Fibroblast of lung (primary cell): ENCODE measurements at regions not wholly inside any gene's neighbourhood (a gene's known extent, or its start where the extent isn't known, plus 50 kb on each side); places are given as distances from the start of the nearest gene placed in this dataset.

Experiments
- DNase-seq, 2 donors: peaks; one replicate each; pipeline versions ENCODE4 v3.0.0 to v3.0.0-alpha.2; 2010; ENCODE audit warnings: low read depth in 2 of 2
- H2AFZ ChIP-seq: 2 replicates; pipeline ENCODE4 v1.5.1; 2012; ENCODE audit warnings: low read length, control low read depth, inconsistent platforms
- H3K27ac ChIP-seq: 2 replicates; pipeline ENCODE4 v1.5.1; 2011; ENCODE audit warnings: low read length, control low read depth; ENCODE audit not compliant: insufficient read depth
- H3K27me3 ChIP-seq: 2 replicates; pipeline ENCODE4 v1.5.1; 2011; ENCODE audit warnings: mild to moderate bottlenecking, low read length; ENCODE audit not compliant: control insufficient read depth, insufficient read depth
- H3K36me3 ChIP-seq: 2 replicates; pipeline ENCODE4 v1.5.1; 2011; ENCODE audit warnings: low read length; ENCODE audit not compliant: control insufficient read depth, insufficient read depth
- H3K4me1 ChIP-seq: 2 replicates; pipeline ENCODE4 v1.5.1; 2011; ENCODE audit warnings: low read length; ENCODE audit not compliant: control insufficient read depth, insufficient read depth; ENCODE audit errors: extremely low read depth
- H3K4me2 ChIP-seq: 2 replicates; pipeline ENCODE4 v1.5.1; 2011; ENCODE audit warnings: low read length, control low read depth; ENCODE audit not compliant: insufficient read depth; ENCODE audit errors: extremely low read depth
- H3K4me3 ChIP-seq, 4 experiments: fragments of 200-600 bp in 1 of 4; sonication (generic) in 1 of 4; replicated peaks in 1 of 4; 2 replicates each; pipeline ENCODE4 v1.5.1; 2011 to 2016; ENCODE audit warnings: low read length in 4 of 4, low read depth in 3 of 4, mild to moderate bottlenecking in 3 of 4, control low read depth in 2 of 4, inconsistent platforms in 1 of 4, mixed read lengths in 1 of 4; ENCODE audit not compliant: insufficient read depth in 1 of 4; ENCODE audit errors: control extremely low read depth in 1 of 4
- H3K79me2 ChIP-seq: 2 replicates; pipeline ENCODE4 v1.5.1; 2012; ENCODE audit warnings: mild to moderate bottlenecking, low read length, inconsistent platforms; ENCODE audit not compliant: control insufficient read depth, insufficient read depth
- H3K9ac ChIP-seq: 2 replicates; pipeline ENCODE4 v1.5.1; 2011; ENCODE audit warnings: mild to moderate bottlenecking, low read length, control low read depth; ENCODE audit not compliant: insufficient read depth
- H3K9me3 ChIP-seq: 2 replicates; pipeline ENCODE4 v1.5.1; 2012; ENCODE audit warnings: low read depth, low read length; ENCODE audit not compliant: control insufficient read depth, insufficient read depth
- H4K20me1 ChIP-seq: 2 replicates; pipeline ENCODE4 v1.5.1; 2011; ENCODE audit warnings: low read length; ENCODE audit not compliant: control insufficient read depth, insufficient read depth; ENCODE audit errors: extremely low read depth
- EZH2 ChIP-seq: IDR thresholded peaks from 2 replicates; pipeline ENCODE4 v1.5.1; 2012; ENCODE audit warnings: low read length, control low read depth, mild to moderate bottlenecking; ENCODE audit errors: missing control alignments
- TF ChIP-seq, protein P1 (sequence below), 2 donors: IDR thresholded peaks in 1 of 2; conservative IDR thresholded peaks in 1 of 2; 1 replicate in 1 of 2; 2 replicates in 1 of 2; pipeline ENCODE4 v1.5.1; 2011 to 2012; ENCODE audit warnings: low read length in 2 of 2, control low read depth in 1 of 2, inconsistent platforms in 1 of 2, low read depth in 1 of 2, mild to moderate bottlenecking in 1 of 2

DNA sequence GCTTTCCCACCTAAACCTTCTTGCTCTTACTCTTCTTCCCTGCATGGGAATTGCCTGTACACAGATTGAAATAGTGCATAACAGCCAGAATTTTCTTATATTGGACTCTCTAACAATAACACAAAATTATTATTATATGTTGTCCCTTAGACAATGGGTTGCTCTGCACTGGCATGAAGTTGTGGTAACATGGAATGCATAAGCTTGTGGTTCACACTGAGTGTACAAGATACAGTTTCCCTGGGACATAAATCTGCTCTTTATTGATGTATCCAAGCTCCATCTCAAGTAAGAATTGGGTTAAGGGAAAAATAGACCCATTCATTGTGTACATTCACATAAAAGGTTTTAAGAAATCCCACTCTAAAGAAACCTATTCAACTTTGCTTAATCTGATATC is 114.4 kb upstream of the NTF3 start:
- Histone ChIP-seq H3K4me2 (no peak overlapping the region), H3K27me3 (no peaks in the 10 kb centered on the region), H3K27ac (no peak overlapping the region), H3K79me2 (no peaks in the 10 kb centered on the region), H3K4me3 (no peak overlapping the region), H3K9ac (no peak overlapping the region), H4K20me1 (no peaks in the 10 kb centered on the region), H2AFZ (no peak overlapping the region), H3K36me3 (no peaks in the 10 kb centered on the region), H3K4me1 (no peaks in the 10 kb centered on the region), H3K9me3 (no peaks in the 10 kb centered on the region)
- peak in 1 of 2 donors; percentile 12 for DNase-seq
- TF ChIP-seq, protein P1, sequence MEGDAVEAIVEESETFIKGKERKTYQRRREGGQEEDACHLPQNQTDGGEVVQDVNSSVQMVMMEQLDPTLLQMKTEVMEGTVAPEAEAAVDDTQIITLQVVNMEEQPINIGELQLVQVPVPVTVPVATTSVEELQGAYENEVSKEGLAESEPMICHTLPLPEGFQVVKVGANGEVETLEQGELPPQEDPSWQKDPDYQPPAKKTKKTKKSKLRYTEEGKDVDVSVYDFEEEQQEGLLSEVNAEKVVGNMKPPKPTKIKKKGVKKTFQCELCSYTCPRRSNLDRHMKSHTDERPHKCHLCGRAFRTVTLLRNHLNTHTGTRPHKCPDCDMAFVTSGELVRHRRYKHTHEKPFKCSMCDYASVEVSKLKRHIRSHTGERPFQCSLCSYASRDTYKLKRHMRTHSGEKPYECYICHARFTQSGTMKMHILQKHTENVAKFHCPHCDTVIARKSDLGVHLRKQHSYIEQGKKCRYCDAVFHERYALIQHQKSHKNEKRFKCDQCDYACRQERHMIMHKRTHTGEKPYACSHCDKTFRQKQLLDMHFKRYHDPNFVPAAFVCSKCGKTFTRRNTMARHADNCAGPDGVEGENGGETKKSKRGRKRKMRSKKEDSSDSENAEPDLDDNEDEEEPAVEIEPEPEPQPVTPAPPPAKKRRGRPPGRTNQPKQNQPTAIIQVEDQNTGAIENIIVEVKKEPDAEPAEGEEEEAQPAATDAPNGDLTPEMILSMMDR (conservative IDR thresholded peaks at IDR 0.05 in 1 of 2, IDR thresholded peaks at IDR 0.05 in 1 of 2; ENCODE audit: low read depth in 1 of 2, low read length in 2 of 2) = no peak
- no peak for TF ChIP-seq EZH2

DNA sequence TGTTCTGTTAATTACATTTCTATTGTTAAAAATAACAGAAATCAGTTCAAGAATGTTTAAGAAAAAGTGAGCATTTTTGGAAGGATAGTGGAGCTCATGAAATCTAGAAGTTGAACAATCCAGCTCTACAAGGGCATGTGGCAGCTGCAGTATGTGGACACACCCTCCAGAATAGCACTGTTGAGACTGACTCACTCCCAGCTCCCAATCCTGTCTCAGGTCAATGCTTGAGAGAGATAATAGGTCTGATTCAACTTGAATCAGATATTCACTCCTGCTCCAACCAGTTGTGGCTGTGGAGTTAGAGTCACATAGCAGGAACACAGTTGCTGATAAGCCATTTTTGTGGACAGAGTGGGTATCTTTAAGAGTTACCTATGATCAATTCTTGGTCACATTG is 113.0 kb upstream of the NTF3 start:
- H3K4me2 ChIP-seq = no peak overlapping the region
- no peak overlapping the region for H3K4me3 ChIP-seq
- H3K79me2 ChIP-seq = no peaks in the 10 kb centered on the region
- H4K20me1 ChIP-seq = no peaks in the 10 kb centered on the region
- H3K27ac ChIP-seq = no peak overlapping the region
- H3K27me3 ChIP-seq = no peaks in the 10 kb centered on the region
- H3K36me3 ChIP-seq = no peaks in the 10 kb centered on the region
- H3K9ac ChIP-seq = no peak overlapping the region
- no peaks in the 10 kb centered on the region for H3K9me3 ChIP-seq
- H2AFZ ChIP-seq = no peak overlapping the region
- DNase-seq = peak; percentile 41 to 75
- TF ChIP-seq EZH2 = no peak
- TF ChIP-seq, protein P1 (conservative IDR thresholded peaks at IDR 0.05 in 1 of 2, IDR thresholded peaks at IDR 0.05 in 1 of 2; ENCODE audit: low read depth in 1 of 2, low read length in 2 of 2) = no peak
- H3K4me1 ChIP-seq = no peaks in the 10 kb centered on the region

DNA sequence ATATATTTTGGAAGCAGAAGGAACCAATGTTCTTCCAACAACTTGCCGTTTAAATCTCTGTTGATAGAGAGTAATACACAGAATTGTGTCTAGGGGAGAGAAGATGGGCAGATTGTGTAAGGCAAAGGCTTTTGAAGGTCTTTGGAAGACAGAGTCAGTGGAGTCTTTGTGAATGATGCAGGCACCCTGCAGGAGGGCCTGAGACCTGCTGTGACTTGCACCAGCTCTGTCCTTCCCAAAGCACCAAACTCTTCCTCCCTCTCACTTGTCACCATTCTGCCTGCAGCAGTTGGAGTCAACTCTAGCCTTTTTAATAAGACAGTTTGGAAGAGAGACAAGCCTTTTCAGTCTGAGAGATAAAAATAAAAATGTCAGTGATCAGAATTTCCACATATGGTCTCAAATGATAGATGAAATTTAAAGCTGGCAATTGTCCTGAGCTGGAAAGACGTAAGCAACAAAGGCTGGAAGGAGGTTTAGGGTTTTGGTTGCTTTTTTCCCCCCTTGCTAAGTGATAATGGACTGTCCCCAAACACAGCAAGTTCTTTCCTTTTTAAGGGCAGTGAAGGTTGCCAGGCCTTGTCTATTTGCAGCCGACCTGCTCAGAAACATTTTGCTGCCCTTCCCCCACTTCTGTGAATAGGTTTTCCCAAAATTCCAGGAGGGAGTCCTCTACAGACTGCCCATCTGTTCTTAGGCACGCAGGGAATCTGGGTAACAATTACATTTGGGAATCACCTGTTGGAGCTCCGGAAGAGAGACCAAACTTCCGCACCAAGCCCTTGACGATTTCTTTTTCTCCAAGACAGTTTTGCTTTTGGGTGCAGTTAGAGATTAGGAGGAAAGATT is 103.0 kb upstream of the NTF3 start:
- H3K9ac ChIP-seq = no peak overlapping the region
- no peak overlapping the region for H3K4me3 ChIP-seq
- no peaks in the 10 kb centered on the region for H4K20me1 ChIP-seq
- H3K4me2 ChIP-seq = no peak overlapping the region
- no peak overlapping the region for H3K27ac ChIP-seq
- H3K36me3 ChIP-seq = no peaks in the 10 kb centered on the region
- no peaks in the 10 kb centered on the region for H3K9me3 ChIP-seq
- TF ChIP-seq, protein P1 (conservative IDR thresholded peaks at IDR 0.05 in 1 of 2, IDR thresholded peaks at IDR 0.05 in 1 of 2; ENCODE audit: low read depth in 1 of 2, low read length in 2 of 2) = no peak
- TF ChIP-seq EZH2 = no peak
- no peak for DNase-seq
- H3K4me1 ChIP-seq = no peaks in the 10 kb centered on the region
- H3K79me2 ChIP-seq = no peaks in the 10 kb centered on the region
- peaks cover 2% of the 10 kb centered on the region for H3K27me3 ChIP-seq
- H2AFZ ChIP-seq = no peak overlapping the region
